ENCODE measurements at regions not wholly inside any gene's neighbourhood (a gene's known extent, or its start where the extent isn't known, plus 50 kb on each side); places are given as distances from the start of the nearest gene placed in this dataset.

- no peak for TF ChIP-seq EZH2 (IDR thresholded peaks at IDR 0.05; ENCODE audit: borderline replicate concordance, low read depth, low read length, poor library complexity, severe bottlenecking)
- no peak for TF ChIP-seq CTCF (conservative IDR thresholded peaks at IDR 0.05; ENCODE audit: low read depth, low read length)
Measured at GRCh38 chr9:82722561-82722960, 340.4 kb downstream of the RASEF start.

Measured in A673 (cell line).